ENCODE measurements at regions not wholly inside any gene's neighbourhood (a gene's known extent, or its start where the extent isn't known, plus 50 kb on each side); places are given as distances from the start of the nearest gene placed in this dataset.
"Not testable (repeated sequence)": the region's sequence is repeated elsewhere in the genome, so short reads cannot be mapped to it uniquely, and the experiment has no call there.

DNA sequence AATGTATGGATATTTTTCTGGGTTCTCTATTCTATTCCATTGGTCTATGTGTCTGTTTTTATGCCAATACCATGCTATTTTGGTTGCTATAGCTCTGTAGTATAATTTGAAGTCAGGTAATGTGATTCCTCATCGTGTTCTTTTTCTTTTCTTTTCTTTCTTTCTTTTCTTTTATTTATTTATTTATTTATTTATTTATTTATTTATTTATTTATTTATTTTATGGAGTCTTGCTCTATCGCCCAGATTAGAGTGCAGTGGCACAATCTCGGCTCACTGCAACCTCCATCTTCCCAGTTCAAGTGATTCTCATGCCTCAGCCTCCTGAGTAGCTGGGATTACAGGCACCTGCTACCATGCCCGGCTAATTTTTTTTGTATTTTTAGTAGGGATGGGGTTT is 315.2 kb downstream of the SV2B start:
- not testable (repeated sequence) for FAIRE-seq

GRCh38 chr15:91420689-91421088 is 320.6 kb downstream of the SV2B start:
- no peak for FAIRE-seq

DNA sequence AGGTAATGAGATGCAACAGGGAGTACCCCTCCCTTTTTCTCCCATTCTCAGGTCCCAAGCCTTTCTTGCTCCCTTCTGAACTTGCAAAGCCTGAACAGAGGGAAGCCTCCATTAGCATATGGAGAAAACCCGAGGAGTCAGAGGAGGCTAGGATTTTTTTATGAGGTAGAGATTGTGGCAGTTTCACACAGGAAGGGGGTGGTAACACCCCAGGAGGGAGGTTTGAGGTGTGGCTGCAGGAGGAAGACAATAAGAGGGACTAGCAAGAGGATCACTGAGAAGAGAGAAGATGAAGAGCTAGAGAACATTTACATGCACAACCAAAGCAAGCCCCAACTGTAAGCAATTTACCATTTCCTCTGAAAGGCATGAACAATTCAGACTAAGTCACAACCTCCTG is 322.7 kb downstream of the SV2B start:
- no peak for FAIRE-seq

DNA sequence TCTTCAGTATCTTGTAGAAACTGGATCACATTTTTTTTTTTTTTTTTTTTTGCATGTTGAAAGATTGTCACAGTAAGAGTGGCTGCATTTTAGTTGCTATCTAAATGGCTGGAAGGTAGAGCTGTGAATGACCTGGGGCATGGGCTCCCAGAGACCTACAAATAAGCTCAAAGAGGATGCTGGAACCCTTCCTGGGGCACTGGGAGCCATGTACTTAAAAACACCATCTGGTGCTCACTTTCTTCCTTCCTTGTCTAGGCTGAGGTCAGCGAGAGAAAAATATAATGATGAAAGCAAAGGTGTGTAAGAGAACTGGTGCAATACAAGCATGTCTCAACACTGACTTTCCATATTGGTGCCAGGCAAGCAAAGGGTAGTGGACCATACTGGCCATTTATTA is 323.9 kb downstream of the SV2B start:
- no peak for FAIRE-seq

GRCh38 chr15:91426412-91426811 is 326.4 kb downstream of the SV2B start:
- FAIRE-seq: no peak

DNA sequence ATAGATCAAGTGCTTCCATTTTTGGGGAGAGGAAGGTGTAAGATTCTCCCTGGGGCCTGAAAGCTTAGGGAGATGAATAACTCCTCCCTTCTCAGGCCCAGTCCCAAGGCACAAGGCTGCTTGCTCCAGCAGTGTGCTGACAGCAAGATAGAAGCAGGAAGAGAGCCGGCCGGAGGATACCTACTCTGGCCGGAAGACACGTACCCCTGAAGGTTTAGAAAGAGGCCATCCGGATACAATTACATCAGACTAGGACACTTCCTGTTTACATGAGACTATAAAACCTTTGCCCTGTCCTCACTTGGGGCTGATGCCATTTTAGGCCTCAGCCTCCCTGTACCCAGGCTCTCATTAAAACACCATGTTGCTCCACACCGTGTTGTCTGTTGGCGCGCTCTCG is 329.9 kb downstream of the SV2B start:
- FAIRE-seq: no peak

- FAIRE-seq: no peak
Observed at GRCh38 chr15:91431041-91431715, 331.1 kb downstream of the SV2B start.

DNA sequence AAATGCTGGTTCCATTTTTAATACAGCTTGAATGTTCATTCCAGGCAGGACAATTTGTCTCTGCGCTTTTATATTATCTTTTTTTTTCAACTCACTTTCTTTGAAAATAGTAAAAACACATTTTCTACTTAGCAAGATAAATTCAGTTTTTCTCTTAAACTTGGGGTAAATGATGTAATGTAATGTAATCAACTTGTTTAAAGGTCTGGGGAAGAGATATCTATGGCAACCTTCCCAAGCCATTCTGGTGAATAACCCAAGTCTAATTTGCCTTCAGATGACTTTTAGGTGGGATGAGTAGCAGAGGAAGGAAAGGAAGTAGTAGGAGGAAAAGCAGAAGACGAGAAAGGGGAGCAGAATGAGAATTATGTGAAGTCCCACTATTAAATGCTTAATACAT is 335.1 kb downstream of the SV2B start:
- FAIRE-seq: no peak

GRCh38 chr15:91444656-91445055 is 344.6 kb downstream of the SV2B start:
- no peak for FAIRE-seq

- no peak for FAIRE-seq
Observed at GRCh38 chr15:91445695-91446228, 345.7 kb downstream of the SV2B start.

DNA sequence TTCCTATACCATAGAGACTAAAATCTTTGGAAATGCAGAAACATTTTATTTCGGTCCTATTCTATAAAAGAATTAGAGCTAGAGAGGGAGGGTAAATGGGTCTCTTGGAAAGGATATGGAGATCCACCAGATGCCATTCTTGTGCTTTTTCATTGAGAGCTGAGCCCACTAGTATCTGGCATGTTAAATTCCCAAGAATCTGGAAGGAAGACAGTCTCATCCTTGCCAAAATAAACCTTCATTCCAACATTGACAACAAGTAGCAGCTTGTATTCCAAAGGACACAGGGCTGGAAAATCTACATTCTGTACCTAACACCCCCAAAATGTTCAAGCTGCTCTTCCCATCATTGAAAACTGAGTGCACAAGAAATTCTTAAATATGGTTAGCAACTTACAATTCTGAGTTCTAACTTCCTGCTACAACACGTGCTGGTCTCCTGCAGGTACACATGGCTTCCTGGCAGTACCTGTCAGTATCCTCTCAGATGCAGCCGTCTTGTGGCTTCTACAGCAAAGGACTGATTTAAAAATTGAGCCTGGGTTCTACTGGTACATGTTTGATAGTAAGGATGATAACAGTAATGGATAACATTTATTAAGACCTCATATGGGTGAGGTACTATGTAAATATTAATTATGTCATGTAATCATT is 348.1 kb downstream of the SV2B start:
- no peak for FAIRE-seq

- FAIRE-seq: not testable (repeated sequence)
Observed at GRCh38 chr15:91453376-91453775, 353.3 kb downstream of the SV2B start.

DNA sequence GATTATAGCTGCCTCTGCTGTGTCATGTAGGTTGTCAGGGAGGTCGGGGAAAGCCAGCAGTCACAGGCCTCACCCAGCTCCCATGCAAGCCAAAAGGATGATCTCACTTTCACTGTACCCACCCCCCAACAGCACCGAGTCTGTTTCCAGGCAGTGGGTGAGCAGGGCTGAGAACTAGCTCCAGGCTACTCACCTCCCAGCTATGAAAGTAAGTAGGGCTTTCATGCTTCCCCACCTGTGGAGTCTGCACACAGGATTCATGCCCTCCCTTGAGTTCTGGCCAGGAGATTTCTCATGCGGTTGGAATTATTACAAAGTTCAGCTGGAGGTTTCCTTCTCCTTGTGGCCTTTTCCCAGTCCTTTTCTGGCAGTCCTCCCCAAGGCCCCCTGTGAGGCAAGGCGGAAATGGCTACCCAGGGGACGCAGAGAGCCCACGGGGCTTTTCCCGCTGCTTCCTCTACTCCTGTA is 356.2 kb downstream of the SV2B start:
- no peak for FAIRE-seq

DNA sequence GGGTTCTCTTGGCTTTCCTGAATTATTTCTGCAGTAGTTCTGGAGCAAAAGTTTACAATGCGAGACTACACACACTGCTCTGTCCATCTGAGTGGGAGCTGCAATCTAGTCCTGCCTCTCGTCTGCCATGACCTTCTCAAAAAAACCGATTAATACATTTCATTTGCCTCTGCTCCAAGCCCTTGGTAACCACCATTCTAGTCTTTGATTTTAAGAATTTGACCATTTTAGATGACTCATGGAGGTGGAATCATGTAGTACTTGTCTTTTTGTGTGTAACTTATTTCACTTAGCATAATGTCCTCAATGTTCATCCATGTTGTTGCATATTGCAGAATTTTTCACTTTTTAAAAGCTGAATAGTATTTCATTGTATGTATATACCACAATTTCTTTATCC is 356.9 kb downstream of the SV2B start:
- FAIRE-seq: no peak

GRCh38 chr15:91461377-91461776 is 361.3 kb downstream of the SV2B start:
- FAIRE-seq: no peak

DNA sequence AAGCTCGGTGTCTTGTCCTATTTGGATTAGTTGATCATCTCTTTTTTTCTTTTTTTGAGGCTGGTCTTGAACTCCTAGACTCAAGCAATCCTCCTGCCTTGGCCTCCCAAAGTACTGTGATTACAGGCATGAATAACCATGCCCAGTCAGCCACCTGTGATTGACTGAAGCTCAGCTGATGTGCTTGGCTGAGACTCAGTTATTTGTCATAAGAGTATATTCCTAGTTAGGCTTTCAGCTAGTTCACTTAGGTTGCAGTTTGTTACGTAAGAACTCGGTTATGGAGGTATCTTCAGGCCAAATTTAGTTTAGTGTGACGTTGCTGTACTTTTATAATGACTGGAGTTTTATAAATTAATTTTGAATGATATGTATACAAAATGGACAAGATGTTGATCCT is 365.0 kb downstream of the SV2B start:
- FAIRE-seq: no peak

DNA sequence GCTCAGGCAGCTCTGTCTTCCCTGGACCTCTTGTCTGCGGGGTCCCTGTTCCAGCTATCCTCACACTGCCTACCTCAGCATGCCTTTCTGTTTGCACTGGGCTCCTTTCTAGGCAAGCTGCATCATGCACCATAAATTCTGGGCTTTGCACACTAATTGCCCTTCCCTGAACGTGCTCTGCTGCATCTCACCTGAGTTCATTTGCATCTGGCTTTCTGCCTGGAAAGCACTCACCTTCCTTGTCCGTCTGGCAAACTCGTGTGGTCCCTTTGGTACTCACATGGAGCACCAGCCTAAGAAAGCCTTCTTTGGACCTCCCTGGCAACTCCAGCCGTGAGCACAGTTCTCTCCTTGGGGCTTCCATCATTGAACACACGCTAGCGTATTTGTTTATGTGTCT is 365.6 kb downstream of the SV2B start:
- FAIRE-seq: no peak

GRCh38 chr15:91468871-91469580 is 369.0 kb downstream of the SV2B start:
- no peak for FAIRE-seq

DNA sequence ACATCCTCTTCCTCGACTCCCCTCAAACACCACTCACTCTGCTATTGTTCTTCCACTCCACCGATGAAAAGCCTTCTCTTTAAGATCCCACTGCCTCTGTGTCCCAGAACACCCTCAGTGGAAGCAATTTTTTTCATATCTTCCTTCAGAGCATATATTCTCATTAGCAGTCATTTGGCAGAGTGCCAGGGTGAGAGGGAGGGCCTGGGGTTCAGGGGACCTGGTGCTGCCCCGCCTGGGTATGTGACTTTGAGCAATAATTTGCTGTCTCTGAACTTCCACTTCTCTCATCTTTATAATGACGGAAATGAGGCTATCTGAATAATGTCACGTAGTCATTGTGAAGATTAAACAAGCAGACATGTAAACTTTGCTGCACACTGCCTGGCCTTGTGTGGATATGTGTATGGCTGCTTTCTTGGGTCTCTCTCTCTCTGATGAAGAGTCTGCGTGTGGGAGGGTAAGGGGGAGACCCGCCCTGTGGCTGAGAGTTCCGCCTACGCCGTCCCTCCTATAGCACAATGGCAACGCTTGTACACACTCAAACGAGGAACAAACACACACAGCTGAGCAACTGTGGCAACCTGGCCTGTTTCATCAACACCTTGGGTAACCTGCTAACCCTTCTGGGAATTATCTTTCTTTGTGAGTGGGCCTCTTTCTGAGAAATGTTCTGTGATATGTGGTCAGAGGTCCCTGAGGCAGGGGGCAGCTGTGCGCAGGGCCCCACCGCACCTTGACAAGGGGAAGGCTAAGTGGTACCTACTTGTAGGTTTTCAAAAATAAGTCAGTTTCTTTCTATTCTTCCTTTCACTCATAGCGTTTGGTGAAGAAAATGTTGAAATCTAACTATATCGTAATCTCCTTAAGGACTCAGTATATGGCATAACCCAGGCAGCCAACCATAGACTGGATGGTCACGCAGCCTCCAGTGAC is 369.8 kb downstream of the SV2B start:
- no peak for FAIRE-seq

DNA sequence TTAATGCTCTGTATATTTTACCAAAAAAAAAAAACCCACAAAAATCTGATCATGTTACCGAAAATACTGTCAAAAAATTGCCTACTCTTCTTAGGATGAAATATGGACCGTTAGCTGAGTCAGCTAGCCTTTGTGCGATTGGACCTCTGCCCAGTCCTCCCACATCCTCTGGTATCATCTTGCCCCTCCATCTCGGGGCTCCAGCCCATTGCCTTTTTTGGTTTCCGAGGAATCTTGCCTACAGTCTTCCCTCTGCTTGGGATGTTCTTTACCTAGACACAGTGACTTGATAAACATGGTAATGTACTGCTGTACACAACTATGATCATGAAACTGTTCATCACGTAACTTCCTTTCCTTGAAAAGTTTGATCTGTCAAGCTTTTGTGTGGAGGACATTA is 371.4 kb downstream of the SV2B start:
- no peak for FAIRE-seq

DNA sequence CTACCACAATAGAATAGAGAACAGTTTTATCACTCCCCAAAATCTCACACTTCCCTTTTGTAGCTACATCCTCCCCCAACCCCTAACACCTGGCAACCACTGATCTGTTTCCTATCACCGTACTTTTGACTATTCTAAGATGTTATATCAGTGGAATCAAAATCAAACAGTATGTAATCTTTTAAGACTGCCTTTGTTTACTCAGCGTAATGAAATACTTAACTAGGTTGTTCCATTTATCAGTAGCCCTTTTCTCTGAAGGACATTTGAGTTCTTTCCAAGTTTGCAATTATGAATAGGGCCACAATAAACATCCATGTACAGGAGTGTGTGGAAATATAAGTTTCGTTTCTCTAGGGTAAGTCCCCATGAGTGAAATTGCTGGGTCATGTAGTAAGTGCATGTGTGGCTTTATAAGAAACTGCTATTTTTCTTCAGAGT is 372.3 kb downstream of the SV2B start:
- FAIRE-seq: no peak

DNA sequence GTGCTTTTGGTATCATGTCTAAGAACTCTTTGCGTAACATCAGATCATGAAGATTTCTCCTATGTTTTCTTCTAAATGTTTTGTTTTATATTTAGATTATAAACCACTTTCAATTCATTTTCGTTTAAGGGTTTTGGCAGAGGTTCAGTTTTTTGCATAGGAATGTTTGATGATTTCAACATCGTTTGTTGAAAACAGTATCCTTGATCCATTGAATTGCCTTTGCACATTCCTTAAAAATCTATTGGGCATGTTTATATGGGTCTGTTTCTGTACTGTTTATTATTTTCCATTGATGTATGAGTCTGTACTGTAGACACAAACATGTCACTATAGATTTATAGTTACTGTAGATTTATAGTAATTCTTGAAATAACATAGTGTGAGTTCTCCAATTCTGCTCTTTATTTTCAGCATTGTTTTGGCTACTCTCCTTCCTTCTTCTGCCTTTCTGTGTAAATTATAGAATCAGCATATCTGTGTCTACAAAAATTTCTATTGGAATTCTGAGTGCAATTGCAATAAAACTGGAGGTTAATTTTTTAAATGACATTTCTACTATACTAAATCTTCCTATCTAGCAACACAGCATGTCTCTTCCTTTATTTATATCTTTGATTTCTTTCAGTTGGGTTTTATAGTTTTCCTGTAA is 374.0 kb downstream of the SV2B start:
- FAIRE-seq: no peak

Measured in TTC549 (cell line).